ENCODE measurements at regions not wholly inside any gene's neighbourhood (a gene's known extent, or its start where the extent isn't known, plus 50 kb on each side); places are given as distances from the start of the nearest gene placed in this dataset.

DNA sequence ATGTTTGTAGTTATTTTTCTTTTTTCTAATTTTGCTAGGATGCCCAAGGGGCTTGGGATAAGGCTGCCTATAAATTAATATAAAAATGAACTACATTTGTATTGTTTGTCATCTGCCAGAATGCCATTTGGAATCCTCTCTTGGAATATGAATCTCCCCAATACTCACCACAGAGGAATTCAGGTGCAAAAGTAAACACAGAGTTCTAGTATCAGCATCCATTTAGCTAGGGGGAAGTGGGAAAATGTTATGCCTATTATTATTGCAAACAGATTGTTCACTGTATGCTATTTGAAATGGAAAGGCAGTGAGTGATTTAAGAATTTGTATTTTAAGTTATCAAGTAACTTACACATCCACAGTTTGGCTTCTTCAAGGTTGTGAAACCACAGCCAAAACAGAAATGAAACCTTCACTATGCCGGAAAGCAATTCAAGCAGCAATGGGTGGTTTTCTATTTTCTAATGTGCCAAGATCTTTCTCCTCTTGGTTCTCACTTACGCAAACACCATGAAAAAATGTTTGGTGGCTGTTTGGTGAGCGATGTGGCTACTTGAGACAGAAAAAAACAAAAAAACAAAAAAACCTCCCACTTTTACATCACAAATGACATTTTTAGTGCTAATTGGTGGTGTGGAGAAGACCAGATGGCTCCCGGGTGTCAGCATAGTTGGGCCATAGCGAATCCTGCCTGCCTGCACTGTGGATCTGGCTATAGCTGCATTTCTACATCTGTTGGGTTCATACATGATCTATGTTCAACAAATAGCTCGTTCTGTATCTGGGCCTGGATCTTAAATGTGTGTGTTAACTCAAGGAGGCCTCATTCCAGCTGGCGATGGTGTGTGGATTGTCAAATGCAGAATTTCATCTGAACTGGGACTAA is 200.8 kb upstream of the GIMD1 start:
- no peak for TF ChIP-seq EP300 (IDR thresholded peaks at IDR 0.05; ENCODE audit: borderline replicate concordance)
- TF ChIP-seq, protein P1, sequence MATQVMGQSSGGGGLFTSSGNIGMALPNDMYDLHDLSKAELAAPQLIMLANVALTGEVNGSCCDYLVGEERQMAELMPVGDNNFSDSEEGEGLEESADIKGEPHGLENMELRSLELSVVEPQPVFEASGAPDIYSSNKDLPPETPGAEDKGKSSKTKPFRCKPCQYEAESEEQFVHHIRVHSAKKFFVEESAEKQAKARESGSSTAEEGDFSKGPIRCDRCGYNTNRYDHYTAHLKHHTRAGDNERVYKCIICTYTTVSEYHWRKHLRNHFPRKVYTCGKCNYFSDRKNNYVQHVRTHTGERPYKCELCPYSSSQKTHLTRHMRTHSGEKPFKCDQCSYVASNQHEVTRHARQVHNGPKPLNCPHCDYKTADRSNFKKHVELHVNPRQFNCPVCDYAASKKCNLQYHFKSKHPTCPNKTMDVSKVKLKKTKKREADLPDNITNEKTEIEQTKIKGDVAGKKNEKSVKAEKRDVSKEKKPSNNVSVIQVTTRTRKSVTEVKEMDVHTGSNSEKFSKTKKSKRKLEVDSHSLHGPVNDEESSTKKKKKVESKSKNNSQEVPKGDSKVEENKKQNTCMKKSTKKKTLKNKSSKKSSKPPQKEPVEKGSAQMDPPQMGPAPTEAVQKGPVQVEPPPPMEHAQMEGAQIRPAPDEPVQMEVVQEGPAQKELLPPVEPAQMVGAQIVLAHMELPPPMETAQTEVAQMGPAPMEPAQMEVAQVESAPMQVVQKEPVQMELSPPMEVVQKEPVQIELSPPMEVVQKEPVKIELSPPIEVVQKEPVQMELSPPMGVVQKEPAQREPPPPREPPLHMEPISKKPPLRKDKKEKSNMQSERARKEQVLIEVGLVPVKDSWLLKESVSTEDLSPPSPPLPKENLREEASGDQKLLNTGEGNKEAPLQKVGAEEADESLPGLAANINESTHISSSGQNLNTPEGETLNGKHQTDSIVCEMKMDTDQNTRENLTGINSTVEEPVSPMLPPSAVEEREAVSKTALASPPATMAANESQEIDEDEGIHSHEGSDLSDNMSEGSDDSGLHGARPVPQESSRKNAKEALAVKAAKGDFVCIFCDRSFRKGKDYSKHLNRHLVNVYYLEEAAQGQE (IDR thresholded peaks at IDR 0.05; ENCODE audit: low read depth), result no peak

Measured in Ishikawa (cell line).